Stimulated activated naive CD8-positive, alpha-beta T cell treated with anti-CD3 and anti-CD28 coated beads, Interleukin-15, Interleukin-2, amounts not matched to agents 100 ng/mL and 50 ng/mL, for 24 hours (primary cell): ENCODE measurements at regions not wholly inside any gene's neighbourhood (a gene's known extent, or its start where the extent isn't known, plus 50 kb on each side); places are given as distances from the start of the nearest gene placed in this dataset.

ENCODE experiments used
- H3K27ac Mint-ChIP-seq: one replicate; pipeline ENCODE4 v1.8.0; 2021; ENCODE audit warnings: mild to moderate bottlenecking, mixed read lengths
- H3K27me3 Mint-ChIP-seq: one replicate; pipeline ENCODE4 v1.8.0; 2021; ENCODE audit warnings: mixed read lengths
- H3K36me3 Mint-ChIP-seq: one replicate; pipeline ENCODE4 v1.8.0; 2021; ENCODE audit warnings: low read depth, mixed read lengths
- H3K4me1 Mint-ChIP-seq: one replicate; pipeline ENCODE4 v1.8.0; 2021; ENCODE audit warnings: low read depth, mixed read lengths
- H3K4me3 Mint-ChIP-seq: one replicate; pipeline ENCODE4 v1.8.0; 2021; ENCODE audit warnings: mild to moderate bottlenecking, mixed read lengths
- H3K9me3 Mint-ChIP-seq: one replicate; pipeline ENCODE4 v1.8.0; 2021; ENCODE audit warnings: mixed read lengths

DNA sequence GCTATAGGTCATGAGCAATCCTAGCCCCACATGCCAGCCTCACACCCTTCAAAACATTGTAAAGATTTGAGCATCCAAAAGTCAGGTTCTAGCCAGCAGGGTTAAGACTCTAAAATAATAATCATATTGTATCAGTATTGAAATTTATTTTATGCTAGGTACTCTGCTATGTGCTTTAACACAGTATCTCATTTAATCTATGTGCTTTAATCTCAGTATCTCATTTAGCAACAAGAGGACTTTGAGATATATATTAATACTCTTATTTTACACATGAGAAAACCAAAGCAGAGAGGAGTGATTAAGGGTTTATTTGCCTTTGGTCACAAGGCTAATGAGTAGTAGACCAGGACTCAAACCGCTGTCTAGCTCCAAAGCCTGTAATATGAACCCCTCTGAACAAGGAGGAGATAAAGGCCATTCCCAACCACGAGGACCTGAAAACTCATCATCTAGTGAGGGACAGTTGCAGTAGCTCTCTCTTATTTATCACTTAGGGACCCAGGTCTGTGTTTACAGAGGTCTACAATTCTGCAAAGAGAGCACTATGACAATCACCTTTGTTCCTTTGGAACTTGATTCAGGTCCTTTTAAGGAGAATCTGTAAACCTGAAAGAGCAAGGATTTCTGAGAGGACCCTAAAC is 116.5 kb upstream of the SERTAD2 start:
- Mint-ChIP-seq H3K36me3 (no peaks in the 10 kb centered on the region), H3K27me3 (no peaks in the 10 kb centered on the region), H3K9me3 (no peaks in the 10 kb centered on the region), H3K4me3 (no peak overlapping the region), H3K4me1 (peaks cover 25% of the 10 kb centered on the region), H3K27ac (no peak overlapping the region)

GRCh38 chr2:64770781-64771334 is 117.1 kb upstream of the SERTAD2 start:
- no peaks in the 10 kb centered on the region for H3K27me3 Mint-ChIP-seq
- H3K4me1 Mint-ChIP-seq = peaks cover 25% of the 10 kb centered on the region
- no peaks in the 10 kb centered on the region for H3K9me3 Mint-ChIP-seq
- H3K4me3 Mint-ChIP-seq = no peak overlapping the region
- H3K27ac Mint-ChIP-seq = no peak overlapping the region
- no peaks in the 10 kb centered on the region for H3K36me3 Mint-ChIP-seq

DNA sequence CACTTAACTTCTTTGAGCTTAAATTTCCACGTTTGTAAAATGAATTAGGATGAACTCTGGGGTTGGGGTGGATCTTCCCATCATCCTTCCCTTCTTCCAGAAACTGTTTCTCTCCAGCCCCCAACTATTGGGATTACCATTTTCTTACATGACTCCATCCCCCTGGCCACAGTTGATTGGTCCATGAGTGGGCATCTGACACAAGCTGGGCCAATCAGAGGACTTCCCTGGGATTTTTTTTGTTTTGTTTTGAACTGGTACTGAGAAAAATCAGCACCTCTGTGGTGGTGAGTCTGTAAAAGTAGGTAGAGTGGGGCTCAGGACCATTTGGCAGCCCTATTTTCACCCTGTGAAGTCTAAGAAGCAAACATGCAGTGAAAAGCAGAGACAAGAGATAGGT is 118.0 kb upstream of the SERTAD2 start:
- no peak overlapping the region for H3K27ac Mint-ChIP-seq

DNA sequence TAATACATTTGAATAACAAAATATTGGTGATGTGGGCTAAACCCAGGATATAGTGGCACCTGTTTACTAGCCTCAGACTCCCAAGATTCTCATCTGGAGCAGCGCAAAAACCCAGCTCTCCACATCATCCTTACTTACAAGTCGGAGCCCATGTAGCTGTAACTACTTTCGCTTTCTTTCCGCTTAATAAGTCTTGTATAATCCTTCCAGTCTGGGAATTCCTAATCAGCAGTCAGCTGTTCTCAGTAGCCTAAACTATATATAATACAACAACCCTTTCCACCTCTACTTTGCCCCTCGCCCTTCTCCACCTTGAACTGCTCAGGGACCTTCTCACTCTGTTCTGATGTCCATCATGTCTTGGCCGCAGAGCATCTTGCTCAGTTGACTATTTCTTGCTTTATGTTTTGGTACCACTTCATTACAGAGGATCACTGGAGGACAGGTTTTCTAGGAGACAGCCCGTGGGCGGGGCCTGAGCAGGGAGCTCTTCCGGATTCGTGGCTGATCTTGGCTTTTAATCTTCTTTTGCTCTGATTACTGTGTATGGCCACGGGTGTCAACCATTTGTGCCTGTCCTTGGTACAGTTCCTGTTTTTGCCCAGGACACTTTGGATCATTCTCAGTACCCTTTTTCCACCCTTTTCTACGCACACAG is 119.9 kb upstream of the SERTAD2 start:
- no peaks in the 10 kb centered on the region for H3K36me3 Mint-ChIP-seq
- no peaks in the 10 kb centered on the region for H3K9me3 Mint-ChIP-seq
- peaks cover 6% of the 10 kb centered on the region for H3K4me1 Mint-ChIP-seq
- no peak overlapping the region for H3K4me3 Mint-ChIP-seq
- H3K27ac Mint-ChIP-seq = no peak overlapping the region
- no peaks in the 10 kb centered on the region for H3K27me3 Mint-ChIP-seq

More for the DNA sequence above, 118.0 kb upstream of the SERTAD2 start:
- Mint-ChIP-seq H3K9me3 (no peaks in the 10 kb centered on the region), H3K4me1 (peaks cover 19% of the 10 kb centered on the region), H3K27me3 (no peaks in the 10 kb centered on the region), H3K4me3 (no peak overlapping the region), H3K36me3 (no peaks in the 10 kb centered on the region)

DNA sequence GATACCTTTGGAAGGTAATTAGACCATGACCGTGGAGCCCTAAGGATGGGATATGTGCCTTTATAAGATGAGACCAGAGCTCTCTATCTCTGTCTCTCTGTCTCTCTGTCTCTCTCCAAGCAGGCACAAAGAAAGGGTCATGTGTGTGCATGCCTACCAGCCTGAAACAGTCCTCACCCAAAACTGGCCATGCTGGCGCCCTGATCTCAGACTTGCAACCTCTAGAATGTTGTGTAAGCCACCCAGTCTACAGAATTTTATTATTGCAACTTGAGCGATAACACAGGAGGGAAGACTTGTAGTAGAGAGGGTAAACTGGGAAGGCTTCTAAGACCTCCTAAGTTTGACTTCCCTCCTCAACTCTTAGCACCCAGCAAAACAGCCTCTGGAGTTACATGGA is 124.1 kb upstream of the SERTAD2 start:
- no peaks in the 10 kb centered on the region for H3K36me3 Mint-ChIP-seq
- no peak overlapping the region for H3K27ac Mint-ChIP-seq
- H3K4me1 Mint-ChIP-seq = no peaks in the 10 kb centered on the region
- no peak overlapping the region for H3K4me3 Mint-ChIP-seq
- no peaks in the 10 kb centered on the region for H3K27me3 Mint-ChIP-seq
- H3K9me3 Mint-ChIP-seq = no peaks in the 10 kb centered on the region

DNA sequence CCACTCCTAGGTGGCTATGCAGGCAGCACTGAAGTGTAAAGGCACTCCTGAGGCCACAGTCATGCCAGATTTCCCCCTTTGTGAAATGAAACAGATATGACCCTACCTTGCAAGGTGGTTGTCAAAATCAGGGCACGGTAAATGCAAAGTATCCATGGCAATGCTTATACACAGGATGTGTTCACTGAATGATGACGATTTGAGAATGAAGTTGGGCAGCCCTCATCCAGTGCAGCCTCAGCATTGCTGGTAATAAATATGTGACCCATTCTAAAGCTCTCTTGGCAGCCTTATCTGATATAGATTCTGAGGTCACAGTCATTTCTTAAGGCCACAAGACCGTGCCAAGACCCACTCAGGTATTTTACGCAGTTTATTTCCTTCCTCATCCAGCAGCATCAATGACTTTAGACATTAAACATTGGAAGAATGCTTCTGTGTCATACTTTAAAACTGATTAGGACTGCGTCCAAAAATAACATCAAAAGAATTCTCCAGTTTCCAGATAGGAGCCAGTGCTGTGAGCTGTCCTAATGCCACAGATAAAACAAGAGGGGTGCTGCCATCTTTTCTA is 125.5 kb upstream of the SERTAD2 start:
- no peaks in the 10 kb centered on the region for H3K36me3 Mint-ChIP-seq
- no peak overlapping the region for H3K27ac Mint-ChIP-seq
- H3K4me1 Mint-ChIP-seq = no peaks in the 10 kb centered on the region
- H3K27me3 Mint-ChIP-seq = no peaks in the 10 kb centered on the region
- no peaks in the 10 kb centered on the region for H3K9me3 Mint-ChIP-seq
- no peak overlapping the region for H3K4me3 Mint-ChIP-seq

- H3K36me3 Mint-ChIP-seq = no peaks in the 10 kb centered on the region
- no peaks in the 10 kb centered on the region for H3K4me1 Mint-ChIP-seq
- no peak overlapping the region for H3K27ac Mint-ChIP-seq
- no peaks in the 10 kb centered on the region for H3K9me3 Mint-ChIP-seq
- no peaks in the 10 kb centered on the region for H3K27me3 Mint-ChIP-seq
- H3K4me3 Mint-ChIP-seq = no peak overlapping the region
These were observed 126.3 kb upstream of the SERTAD2 start for GRCh38 chr2:64780041-64780440.

- no peaks in the 10 kb centered on the region for H3K9me3 Mint-ChIP-seq
These were observed 128.1 kb upstream of the SERTAD2 start for GRCh38 chr2:64781711-64782390.

GRCh38 chr2:64784168-64785061 is 130.7 kb upstream of the SERTAD2 start:
- Mint-ChIP-seq H3K27ac (no peak overlapping the region), H3K4me1 (no peaks in the 10 kb centered on the region), H3K27me3 (no peaks in the 10 kb centered on the region), H3K9me3 (no peaks in the 10 kb centered on the region), H3K4me3 (no peak overlapping the region), H3K36me3 (no peaks in the 10 kb centered on the region)

More at GRCh38 chr2:64781711-64782390, 128.1 kb upstream of the SERTAD2 start:
- no peaks in the 10 kb centered on the region for H3K4me1 Mint-ChIP-seq
- no peak overlapping the region for H3K27ac Mint-ChIP-seq
- no peaks in the 10 kb centered on the region for H3K36me3 Mint-ChIP-seq
- H3K4me3 Mint-ChIP-seq = no peak overlapping the region
- no peaks in the 10 kb centered on the region for H3K27me3 Mint-ChIP-seq

GRCh38 chr2:64785245-64785644 is 131.5 kb upstream of the SERTAD2 start:
- H3K9me3 Mint-ChIP-seq = no peaks in the 10 kb centered on the region
- no peak overlapping the region for H3K27ac Mint-ChIP-seq
- H3K27me3 Mint-ChIP-seq = no peaks in the 10 kb centered on the region
- no peak overlapping the region for H3K4me3 Mint-ChIP-seq
- H3K4me1 Mint-ChIP-seq = no peaks in the 10 kb centered on the region
- H3K36me3 Mint-ChIP-seq = no peaks in the 10 kb centered on the region

GRCh38 chr2:64786343-64787018 is 132.8 kb upstream of the SERTAD2 start:
- H3K27me3 Mint-ChIP-seq = no peaks in the 10 kb centered on the region
- H3K27ac Mint-ChIP-seq = no peak overlapping the region
- H3K4me1 Mint-ChIP-seq = no peaks in the 10 kb centered on the region
- no peak overlapping the region for H3K4me3 Mint-ChIP-seq
- no peaks in the 10 kb centered on the region for H3K9me3 Mint-ChIP-seq
- no peaks in the 10 kb centered on the region for H3K36me3 Mint-ChIP-seq

DNA sequence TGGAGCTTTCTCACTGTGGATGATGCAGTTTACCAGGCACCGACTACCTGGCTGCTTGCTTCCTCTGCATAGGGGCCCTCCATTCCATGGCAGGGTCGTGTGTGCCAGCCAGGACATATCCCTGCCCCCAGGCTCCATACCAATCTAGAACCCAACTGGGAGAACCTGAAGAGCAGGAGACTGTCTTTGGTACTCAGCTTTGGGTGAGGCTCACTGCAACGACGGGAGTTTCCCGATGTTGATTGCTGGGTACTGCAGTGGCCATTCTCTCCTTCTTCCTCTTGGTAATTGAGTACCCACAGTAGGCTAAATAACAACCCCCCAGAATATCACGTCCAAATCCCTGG is 133.3 kb upstream of the SERTAD2 start:
- Mint-ChIP-seq H3K27me3 (no peaks in the 10 kb centered on the region), H3K4me1 (no peaks in the 10 kb centered on the region), H3K4me3 (no peak overlapping the region), H3K27ac (no peak overlapping the region), H3K9me3 (no peaks in the 10 kb centered on the region), H3K36me3 (no peaks in the 10 kb centered on the region)

GRCh38 chr2:64787698-64788097 is 134.0 kb upstream of the SERTAD2 start:
- H3K27ac Mint-ChIP-seq = no peak overlapping the region
- no peak overlapping the region for H3K4me3 Mint-ChIP-seq
- H3K9me3 Mint-ChIP-seq = no peaks in the 10 kb centered on the region
- H3K36me3 Mint-ChIP-seq = no peaks in the 10 kb centered on the region
- H3K4me1 Mint-ChIP-seq = no peaks in the 10 kb centered on the region
- H3K27me3 Mint-ChIP-seq = no peaks in the 10 kb centered on the region
